OCI-LY3 (cell line): ENCODE measurements at regions not wholly inside any gene's neighbourhood (a gene's known extent, or its start where the extent isn't known, plus 50 kb on each side); places are given as distances from the start of the nearest gene placed in this dataset.

Experiments
- H2AFZ ChIP-seq: fragments of 200-600, 300-600 bp; shearing (Covaris generic); 2 replicates; pipeline ENCODE4 v1.6.0; 2014; ENCODE audit warnings: antibody characterized with exemption, low read depth, low read length
- H3K27ac ChIP-seq: fragments of 200-600, 300-600 bp; sonication (generic); 2 replicates; pipeline ENCODE4 v1.5.1; 2014; ENCODE audit warnings: mild to moderate bottlenecking, low read length, moderate library complexity, mixed read lengths
- H3K27me3 ChIP-seq: fragments of 200-600, 300-600 bp; sonication (generic); 2 replicates; pipeline ENCODE4 v1.6.1; 2014; ENCODE audit warnings: low read depth, low read length, mixed read lengths
- H3K36me3 ChIP-seq: fragments of 200-600, 300-600 bp; sonication (generic); replicated peaks from 2 replicates; pipeline ENCODE3; 2014; ENCODE audit warnings: low read depth, low read length, mixed read lengths
- H3K4me1 ChIP-seq: fragments of 300-600, 200-600 bp; sonication (generic); 2 replicates; pipeline ENCODE4 v1.6.1; 2014; ENCODE audit warnings: low read length, mixed read lengths
- H3K4me2 ChIP-seq: fragments of 200-600, 300-600 bp; sonication (generic); 2 replicates; pipeline ENCODE4 v1.6.1; 2014; ENCODE audit warnings: low read length, mixed read lengths
- H3K4me3 ChIP-seq: fragments of 300-600, 200-600 bp; sonication (generic); 2 replicates; pipeline ENCODE4 v1.5.1; 2014; ENCODE audit warnings: antibody characterized with exemption, mild to moderate bottlenecking, low read length, moderate library complexity
- H3K79me2 ChIP-seq: fragments of 300-600, 200-600 bp; shearing (Covaris generic); 2 replicates; pipeline ENCODE4 v1.6.1; 2014; ENCODE audit warnings: mild to moderate bottlenecking, low read length, mixed read lengths
- H3K9ac ChIP-seq: fragments of 300-600, 200-600 bp; shearing (Covaris generic); 2 replicates; pipeline ENCODE4 v1.6.0; 2014; ENCODE audit warnings: mild to moderate bottlenecking, low read length, moderate library complexity
- H3K9me3 ChIP-seq: fragments of 200-600, 300-600 bp; shearing (Covaris generic); 2 replicates; pipeline ENCODE4 v1.6.1; 2014; ENCODE audit warnings: low read length, mixed read lengths; ENCODE audit not compliant: insufficient read depth
- H4K20me1 ChIP-seq: fragments of 200-600, 300-600 bp; sonication (generic); 2 replicates; pipeline ENCODE4 v1.6.1; 2016; ENCODE audit warnings: low read length, mixed read lengths; ENCODE audit not compliant: insufficient read depth
- EZH2phosphoT487 ChIP-seq: fragments of 200-600 bp; shearing (Covaris generic); IDR thresholded peaks from 2 replicates; pipeline ENCODE4 v1.6.1; 2018; ENCODE audit warnings: antibody characterized with exemption, mixed run types, low read depth
- TF ChIP-seq, protein P1 (sequence below): fragments of 200-600, 300-600 bp; sonication (generic); IDR thresholded peaks from 2 replicates; pipeline ENCODE4 v1.5.1; 2014; ENCODE audit warnings: antibody characterized with exemption, low read length, low read depth

DNA sequence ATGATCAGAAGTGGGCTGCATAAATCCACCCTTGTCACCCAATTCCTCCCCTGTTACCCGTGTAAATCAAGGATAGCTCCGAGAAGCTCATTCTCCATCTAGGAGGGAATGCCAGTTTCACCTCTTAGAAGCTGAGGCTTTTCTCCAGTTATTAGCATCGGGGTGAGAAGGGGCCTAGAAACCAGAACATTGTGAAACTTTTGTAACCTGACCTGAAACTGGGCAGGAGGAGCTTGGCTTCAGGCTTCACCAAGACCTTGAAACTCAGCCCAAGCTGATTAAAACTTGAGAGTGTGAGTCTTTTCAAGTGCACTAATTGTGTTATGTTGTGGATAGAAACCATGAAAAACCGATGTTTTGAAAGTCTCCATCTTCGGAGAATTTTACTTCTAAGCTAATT lies 103.1 kb downstream of the BMP2 start:
- TF ChIP-seq EZH2phosphoT487, result no peak
- TF ChIP-seq, protein P1, sequence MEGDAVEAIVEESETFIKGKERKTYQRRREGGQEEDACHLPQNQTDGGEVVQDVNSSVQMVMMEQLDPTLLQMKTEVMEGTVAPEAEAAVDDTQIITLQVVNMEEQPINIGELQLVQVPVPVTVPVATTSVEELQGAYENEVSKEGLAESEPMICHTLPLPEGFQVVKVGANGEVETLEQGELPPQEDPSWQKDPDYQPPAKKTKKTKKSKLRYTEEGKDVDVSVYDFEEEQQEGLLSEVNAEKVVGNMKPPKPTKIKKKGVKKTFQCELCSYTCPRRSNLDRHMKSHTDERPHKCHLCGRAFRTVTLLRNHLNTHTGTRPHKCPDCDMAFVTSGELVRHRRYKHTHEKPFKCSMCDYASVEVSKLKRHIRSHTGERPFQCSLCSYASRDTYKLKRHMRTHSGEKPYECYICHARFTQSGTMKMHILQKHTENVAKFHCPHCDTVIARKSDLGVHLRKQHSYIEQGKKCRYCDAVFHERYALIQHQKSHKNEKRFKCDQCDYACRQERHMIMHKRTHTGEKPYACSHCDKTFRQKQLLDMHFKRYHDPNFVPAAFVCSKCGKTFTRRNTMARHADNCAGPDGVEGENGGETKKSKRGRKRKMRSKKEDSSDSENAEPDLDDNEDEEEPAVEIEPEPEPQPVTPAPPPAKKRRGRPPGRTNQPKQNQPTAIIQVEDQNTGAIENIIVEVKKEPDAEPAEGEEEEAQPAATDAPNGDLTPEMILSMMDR, result no peak
- no peak overlapping the region for H3K4me2 ChIP-seq
- peaks cover 4% of the 10 kb centered on the region; the same call in 1 of the 2 replicates for H3K27me3 ChIP-seq
- no peak overlapping the region for H3K27ac ChIP-seq
- H3K36me3 ChIP-seq, result no peaks in the 10 kb centered on the region
- no peak overlapping the region for H3K4me3 ChIP-seq
- H2AFZ ChIP-seq, result no peak overlapping the region
- no peaks in the 10 kb centered on the region for H3K9me3 ChIP-seq
- H3K4me1 ChIP-seq, result no peaks in the 10 kb centered on the region
- no peaks in the 10 kb centered on the region for H3K79me2 ChIP-seq
- no peak overlapping the region for H3K9ac ChIP-seq
- no peaks in the 10 kb centered on the region for H4K20me1 ChIP-seq

DNA sequence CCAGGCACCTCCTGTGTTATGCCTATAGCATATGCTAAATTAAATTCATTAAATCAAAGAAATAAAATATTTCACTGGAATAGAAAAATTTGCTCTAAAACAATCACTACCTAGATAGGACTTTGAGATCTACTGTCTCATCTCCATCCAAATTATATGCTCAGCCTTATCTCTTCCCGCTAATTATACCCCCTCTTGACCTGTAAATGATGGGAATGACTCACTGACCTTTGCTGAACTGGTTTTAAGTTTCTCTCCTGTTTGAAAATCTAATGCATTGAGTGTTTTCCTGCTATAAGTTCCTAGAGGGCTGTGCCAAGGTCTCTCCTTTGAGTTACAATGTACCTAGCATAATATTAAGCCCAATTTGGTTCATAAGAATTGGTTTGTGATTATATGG lies 110.1 kb downstream of the BMP2 start:
- H3K27ac ChIP-seq, result no peak overlapping the region
- H4K20me1 ChIP-seq, result no peaks in the 10 kb centered on the region
- no peak overlapping the region for H3K9ac ChIP-seq
- no peaks in the 10 kb centered on the region for H3K36me3 ChIP-seq
- H3K27me3 ChIP-seq, result no peaks in the 10 kb centered on the region
- no peaks in the 10 kb centered on the region for H3K9me3 ChIP-seq
- H3K4me2 ChIP-seq, result no peak overlapping the region
- no peak overlapping the region for H3K4me3 ChIP-seq
- no peaks in the 10 kb centered on the region for H3K79me2 ChIP-seq
- TF ChIP-seq, protein P1, result no peak
- TF ChIP-seq EZH2phosphoT487, result no peak
- no peaks in the 10 kb centered on the region for H3K4me1 ChIP-seq
- H2AFZ ChIP-seq, result no peak overlapping the region

DNA sequence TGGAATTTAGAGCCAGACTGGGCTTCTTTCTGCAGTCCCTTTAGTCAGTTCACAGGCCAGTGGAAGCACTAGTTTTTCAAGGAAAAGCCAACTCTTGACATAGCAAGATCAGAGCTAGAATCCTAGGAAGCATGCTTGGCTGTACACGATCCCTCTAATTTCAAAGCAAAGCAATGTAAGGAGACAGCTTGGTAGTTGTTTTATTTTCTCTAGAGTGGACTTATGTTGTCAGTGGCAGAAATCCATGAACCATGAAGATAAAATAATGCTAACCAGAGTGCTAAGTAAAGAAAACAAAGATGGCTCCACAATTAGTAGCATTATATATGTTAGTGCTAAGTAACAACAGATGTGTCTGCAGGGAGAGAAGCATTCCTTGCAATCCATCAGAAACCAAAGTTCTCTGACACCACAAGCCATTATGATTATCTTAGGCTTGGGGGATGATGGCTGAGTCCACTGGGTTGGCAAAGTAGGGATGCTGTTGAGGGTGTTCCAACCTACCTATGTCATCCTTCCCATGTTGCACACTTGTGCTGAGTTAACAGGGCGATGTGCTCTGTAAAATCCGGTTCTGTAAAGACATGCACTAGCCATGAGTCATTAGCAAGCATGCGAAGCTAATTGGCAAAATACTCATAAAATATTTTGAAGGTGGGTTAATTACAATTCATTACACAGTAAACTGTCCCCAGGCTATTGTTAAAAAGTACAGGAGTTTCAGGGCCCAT lies 115.2 kb downstream of the BMP2 start:
- H3K4me3 ChIP-seq, result no peak overlapping the region
- no peak overlapping the region for H3K9ac ChIP-seq
- no peak overlapping the region for H2AFZ ChIP-seq
- no peak overlapping the region for H3K27ac ChIP-seq
- no peaks in the 10 kb centered on the region for H3K9me3 ChIP-seq
- no peaks in the 10 kb centered on the region for H3K79me2 ChIP-seq
- no peaks in the 10 kb centered on the region for H4K20me1 ChIP-seq
- TF ChIP-seq EZH2phosphoT487, result no peak
- TF ChIP-seq, protein P1, result no peak
- H3K4me2 ChIP-seq, result no peak overlapping the region
- no peaks in the 10 kb centered on the region for H3K27me3 ChIP-seq
- H3K4me1 ChIP-seq, result no peaks in the 10 kb centered on the region
- no peaks in the 10 kb centered on the region for H3K36me3 ChIP-seq

DNA sequence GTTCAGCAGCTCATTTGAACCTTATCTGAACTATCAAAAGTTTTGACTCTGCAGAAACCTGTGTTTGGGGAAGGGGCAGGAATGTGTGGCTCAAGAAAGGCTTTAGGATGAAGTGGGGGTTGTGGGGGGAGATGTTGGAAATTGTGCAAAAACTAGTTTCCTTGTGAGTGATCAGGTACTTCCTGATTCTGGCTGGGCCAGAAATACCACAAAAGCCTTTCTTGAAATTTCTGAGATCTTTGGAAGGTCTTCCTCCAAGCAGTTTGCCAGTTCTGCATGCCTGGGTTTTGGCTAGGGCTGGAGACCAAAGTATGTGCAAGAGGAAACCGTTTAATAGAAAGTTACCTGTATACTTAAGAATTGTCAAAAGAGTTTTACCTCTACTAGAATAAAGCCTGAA lies 116.6 kb downstream of the BMP2 start:
- no peaks in the 10 kb centered on the region for H3K27me3 ChIP-seq
- no peak overlapping the region for H3K27ac ChIP-seq
- TF ChIP-seq EZH2phosphoT487, result no peak
- TF ChIP-seq, protein P1, result no peak
- no peak overlapping the region for H2AFZ ChIP-seq
- no peaks in the 10 kb centered on the region for H3K36me3 ChIP-seq
- no peaks in the 10 kb centered on the region for H3K79me2 ChIP-seq
- H3K4me1 ChIP-seq, result no peaks in the 10 kb centered on the region
- no peak overlapping the region for H3K9ac ChIP-seq
- no peak overlapping the region for H3K4me2 ChIP-seq
- H3K4me3 ChIP-seq, result no peak overlapping the region
- no peaks in the 10 kb centered on the region for H4K20me1 ChIP-seq
- no peaks in the 10 kb centered on the region for H3K9me3 ChIP-seq
